SJSA1 (cell line): ENCODE measurements at regions not wholly inside any gene's neighbourhood (a gene's known extent, or its start where the extent isn't known, plus 50 kb on each side); places are given as distances from the start of the nearest gene placed in this dataset.
"Not testable (repeated sequence)": the region's sequence is repeated elsewhere in the genome, so short reads cannot be mapped to it uniquely, and the experiment has no call there.

ENCODE experiments used
- DNase-seq, 2 experiments: peaks; one replicate each; pipeline ENCODE4 v3.0.0-alpha.2; 2015 to 2020; ENCODE audit warnings: low spot score in 2 of 2, low read depth in 1 of 2
- H3K27ac ChIP-seq: fragments of 250-450 bp; sonication (Bioruptor Pico); 2 replicates; pipeline ENCODE4 v1.5.1; 2020; ENCODE audit warnings: mild to moderate bottlenecking, moderate library complexity
- H3K27me3 ChIP-seq: fragments of 250-450 bp; sonication (Bioruptor Pico); replicated peaks from 2 replicates; pipeline ENCODE4 v1.5.1; 2020; ENCODE audit warnings: mild to moderate bottlenecking, moderate library complexity
- H3K36me3 ChIP-seq: fragments of 250-450 bp; sonication (Bioruptor Pico); 2 replicates; pipeline ENCODE4 v1.5.1; 2020; ENCODE audit warnings: mild to moderate bottlenecking
- H3K4me1 ChIP-seq: fragments of 250-450 bp; sonication (Bioruptor Pico); replicated peaks from 2 replicates; pipeline ENCODE4 v1.6.1; 2021; ENCODE audit warnings: mild to moderate bottlenecking
- H3K4me3 ChIP-seq: fragments of 250-450 bp; sonication (Bioruptor Pico); 2 replicates; pipeline ENCODE4 v1.5.1; 2020; ENCODE audit warnings: mild to moderate bottlenecking
- H3K9me3 ChIP-seq: fragments of 250-450 bp; sonication (Bioruptor Pico); replicated peaks from 2 replicates; pipeline ENCODE4 v1.5.1; 2020; ENCODE audit warnings: mild to moderate bottlenecking

GRCh38 chr3:69688400-69688799, 50.9 kb upstream of the MITF start:
- H3K9me3 ChIP-seq, result no peaks in the 10 kb centered on the region
- no peak overlapping the region for H3K4me3 ChIP-seq
- no peaks in the 10 kb centered on the region for H3K36me3 ChIP-seq
- H3K27me3 ChIP-seq, result no peaks in the 10 kb centered on the region
- DNase-seq, result no peak
- no peak overlapping the region for H3K27ac ChIP-seq
- peaks cover 9% of the 10 kb centered on the region for H3K4me1 ChIP-seq

DNA sequence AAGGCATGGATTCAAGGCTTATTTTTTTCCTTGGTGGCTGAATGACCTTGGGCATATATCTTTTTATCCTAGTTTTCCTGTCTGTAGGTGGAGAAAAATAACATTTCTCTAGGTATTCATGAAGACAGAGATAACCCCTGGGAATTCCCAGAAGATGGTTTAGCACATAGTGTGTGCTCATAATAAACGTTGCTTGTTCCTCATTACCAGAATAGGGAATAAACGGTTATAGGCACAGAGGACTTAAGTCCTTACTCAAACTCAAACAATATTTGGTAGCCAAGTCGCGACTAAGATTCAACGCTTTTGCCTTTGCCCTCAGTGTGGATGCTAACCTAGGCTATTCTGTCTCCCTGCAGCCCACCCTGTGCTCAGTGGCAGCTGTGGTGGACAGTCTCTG, 51.6 kb upstream of the MITF start:
- H3K27ac ChIP-seq, result no peak overlapping the region
- peaks cover 15% of the 10 kb centered on the region for H3K4me1 ChIP-seq
- H3K9me3 ChIP-seq, result no peaks in the 10 kb centered on the region
- no peak overlapping the region for H3K4me3 ChIP-seq
- H3K27me3 ChIP-seq, result no peaks in the 10 kb centered on the region
- no peaks in the 10 kb centered on the region for H3K36me3 ChIP-seq
- DNase-seq, result no peak

GRCh38 chr3:69686056-69686455, 53.2 kb upstream of the MITF start:
- no peaks in the 10 kb centered on the region for H3K36me3 ChIP-seq
- no peak overlapping the region for H3K4me3 ChIP-seq
- peaks cover 16% of the 10 kb centered on the region for H3K4me1 ChIP-seq
- no peaks in the 10 kb centered on the region for H3K9me3 ChIP-seq
- no peak overlapping the region for H3K27ac ChIP-seq
- no peaks in the 10 kb centered on the region for H3K27me3 ChIP-seq
- no peak for DNase-seq

DNA sequence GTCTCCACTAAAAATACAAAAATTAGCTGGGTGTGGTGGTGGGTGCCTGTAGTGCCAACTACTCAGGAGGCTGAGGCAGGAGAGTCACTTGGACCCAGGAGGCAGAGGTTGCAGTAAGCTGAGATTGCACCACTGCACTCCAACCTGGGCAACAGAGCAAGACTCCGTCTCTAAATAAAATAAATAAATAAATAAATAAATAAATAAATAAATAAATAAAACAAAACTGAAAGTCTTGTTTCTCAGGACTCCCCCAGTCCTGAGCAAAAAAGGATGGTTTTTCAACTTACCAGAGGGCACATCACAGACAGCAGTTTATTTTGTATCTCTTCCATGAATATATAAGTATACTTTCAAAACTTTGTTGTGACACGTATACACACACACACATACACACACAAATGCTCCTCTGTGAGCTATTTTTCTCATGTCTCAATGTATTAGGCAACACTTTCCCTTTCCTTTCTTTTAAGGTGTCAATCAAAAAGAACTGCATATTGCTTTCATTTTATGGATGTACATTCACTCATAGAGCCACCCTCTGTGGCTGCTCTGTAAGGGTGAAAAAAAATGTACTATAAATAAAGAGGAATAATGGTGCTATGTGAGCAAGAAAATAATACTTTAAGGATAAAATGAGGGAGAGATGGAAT, 54.8 kb upstream of the MITF start:
- no peak overlapping the region for H3K4me3 ChIP-seq
- H3K27me3 ChIP-seq, result no peaks in the 10 kb centered on the region; the same call in 1 of the 2 replicates
- DNase-seq, result no peak
- no peaks in the 10 kb centered on the region for H3K9me3 ChIP-seq
- H3K36me3 ChIP-seq, result no peaks in the 10 kb centered on the region
- no peak overlapping the region for H3K27ac ChIP-seq
- peaks cover 13% of the 10 kb centered on the region for H3K4me1 ChIP-seq

GRCh38 chr3:69683082-69683806, 56.0 kb upstream of the MITF start:
- DNase-seq, result peak in 1 of 2 experiments; percentile 30
- H3K4me3 ChIP-seq, result no peak overlapping the region
- H3K27ac ChIP-seq, result no peak overlapping the region
- H3K36me3 ChIP-seq, result no peaks in the 10 kb centered on the region
- H3K9me3 ChIP-seq, result no peaks in the 10 kb centered on the region
- peaks cover 13% of the 10 kb centered on the region for H3K4me1 ChIP-seq
- no peaks in the 10 kb centered on the region; the same call in 1 of the 2 replicates for H3K27me3 ChIP-seq

DNA sequence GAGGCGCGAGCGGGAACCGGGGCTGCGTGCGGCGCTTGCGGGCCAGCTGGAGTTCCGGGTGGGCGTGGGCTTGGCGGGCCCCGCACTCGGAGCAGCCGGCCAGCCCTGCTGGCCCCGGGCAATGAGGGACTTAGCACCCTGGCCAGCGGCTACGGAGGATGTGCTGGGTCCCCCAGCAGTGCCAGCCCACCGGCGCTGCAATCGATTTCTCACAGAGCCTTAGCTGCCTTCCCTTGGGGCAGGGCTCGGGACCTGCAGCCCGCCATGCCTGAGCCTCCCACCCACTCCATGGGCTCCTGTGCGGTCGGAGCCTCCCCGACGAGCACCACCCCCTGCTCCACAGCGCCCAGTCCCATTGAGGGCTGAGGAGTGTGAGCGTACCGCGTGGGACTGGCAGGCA, 61.8 kb upstream of the MITF start:
- H3K27me3 ChIP-seq, result not testable (repeated sequence)

DNA sequence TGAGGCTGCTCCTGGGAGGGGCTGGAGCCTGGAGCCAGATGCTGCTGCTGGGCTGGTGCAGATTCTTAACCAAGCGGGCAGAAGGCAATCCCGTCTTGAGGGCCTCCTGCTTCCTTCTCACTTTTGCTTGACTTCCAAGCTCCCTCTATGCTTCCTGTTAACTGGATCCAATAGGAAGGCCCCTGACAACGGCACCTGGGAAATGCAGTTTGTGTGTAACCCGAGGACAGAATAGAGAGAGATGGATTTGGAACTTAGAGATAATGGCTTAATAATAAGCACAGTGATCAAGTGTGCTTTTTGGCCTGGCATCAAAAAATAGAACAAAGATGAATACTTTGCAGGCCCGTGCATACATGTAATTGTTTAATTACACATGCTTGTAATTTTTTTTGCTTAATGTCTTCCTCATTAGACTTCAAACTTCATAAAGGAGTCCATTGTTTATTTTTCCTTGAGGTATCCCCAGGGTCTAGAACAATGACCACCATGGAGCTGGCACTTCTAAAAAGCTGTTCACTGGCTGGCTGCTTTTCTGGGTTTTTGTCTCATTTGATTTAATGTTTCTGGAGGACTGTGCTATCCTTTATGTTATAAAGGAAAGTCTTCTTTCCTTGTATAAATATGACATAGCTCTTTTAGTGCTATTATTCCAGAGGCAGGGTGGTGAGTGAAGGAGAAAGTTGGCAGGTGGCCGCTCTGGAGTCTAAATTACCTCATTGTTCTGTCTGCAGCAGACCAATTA, 63.3 kb upstream of the MITF start:
- Histone ChIP-seq H3K9me3 (no peaks in the 10 kb centered on the region), H3K36me3 (no peaks in the 10 kb centered on the region), H3K4me3 (no peak overlapping the region), H3K27ac (no peak overlapping the region), H3K4me1 (no peaks in the 10 kb centered on the region; the same call in 1 of the 2 replicates), H3K27me3 (no peaks in the 10 kb centered on the region; the same call in 1 of the 2 replicates)
- DNase-seq, result no peak

More for the DNA sequence above, 61.8 kb upstream of the MITF start:
- DNase-seq, H3K27ac ChIP-seq, H3K9me3 ChIP-seq, H3K36me3 ChIP-seq, H3K4me3 ChIP-seq, H3K4me1 ChIP-seq: not testable (repeated sequence)

DNA sequence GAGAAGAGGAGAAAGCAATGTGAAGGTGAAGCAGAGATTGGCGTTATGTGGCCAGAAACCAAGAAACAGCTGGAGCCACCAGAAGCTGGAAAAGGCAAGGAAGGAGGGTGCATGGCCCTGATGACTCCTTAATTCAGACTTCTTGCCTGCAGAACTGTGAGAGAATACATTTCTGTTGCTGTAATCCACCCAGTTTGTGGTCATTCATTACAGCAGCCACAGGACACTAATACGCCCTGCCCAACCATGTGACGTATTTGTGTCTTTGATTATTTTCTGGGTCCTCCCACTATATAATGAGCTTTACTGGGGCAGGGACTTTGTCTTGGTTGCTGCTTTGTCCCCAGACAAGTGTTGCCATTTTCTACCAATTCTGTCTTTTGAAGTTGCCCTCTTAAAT, 64.5 kb upstream of the MITF start:
- no peak overlapping the region for H3K4me3 ChIP-seq
- H3K27ac ChIP-seq, result no peak overlapping the region
- H3K36me3 ChIP-seq, result no peaks in the 10 kb centered on the region
- H3K9me3 ChIP-seq, result no peaks in the 10 kb centered on the region
- H3K4me1 ChIP-seq, result no peaks in the 10 kb centered on the region; the same call in 1 of the 2 replicates
- no peaks in the 10 kb centered on the region for H3K27me3 ChIP-seq
- DNase-seq, result no peak

DNA sequence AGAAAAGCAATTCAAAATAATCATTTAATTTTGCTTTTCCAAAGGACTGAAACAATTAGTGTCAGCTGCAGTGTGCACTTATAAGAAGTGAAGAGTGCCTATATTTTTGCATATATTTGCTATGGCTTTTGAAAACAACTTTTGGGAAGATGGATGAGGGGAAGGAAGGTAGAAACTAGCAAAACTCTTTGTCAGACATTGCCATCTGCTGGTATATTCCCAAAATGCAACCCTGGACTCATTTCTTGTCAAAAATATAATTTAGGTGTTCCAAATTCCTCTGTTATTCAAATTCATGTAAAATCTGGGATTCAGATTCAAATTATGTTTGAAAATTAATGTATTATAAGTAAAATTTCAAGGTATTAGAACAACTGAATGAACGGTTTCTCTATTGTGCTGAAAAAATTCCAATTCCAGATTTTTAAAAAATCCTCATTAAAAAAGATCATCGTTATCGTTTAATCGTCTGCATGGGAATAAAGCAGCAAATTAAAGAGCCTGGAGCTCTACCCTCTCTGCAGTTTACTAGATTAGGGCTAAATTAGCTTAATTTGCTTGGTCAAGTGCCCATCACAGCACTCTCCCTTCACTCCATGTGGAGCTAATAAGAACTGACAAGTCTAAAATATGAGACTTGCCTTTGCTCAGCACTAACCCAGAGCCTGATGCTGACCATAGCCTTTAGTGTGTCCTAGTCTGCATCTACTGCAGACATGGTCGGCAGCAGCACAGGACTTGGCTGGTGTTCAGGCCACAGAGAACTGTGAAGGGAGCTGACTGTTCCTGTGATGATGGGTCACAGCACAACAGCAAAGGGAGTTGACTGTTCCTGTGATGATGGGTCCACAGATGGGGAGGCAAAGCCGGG, 67.9 kb upstream of the MITF start:
- no peak for DNase-seq
- H3K36me3 ChIP-seq, result no peaks in the 10 kb centered on the region
- H3K27me3 ChIP-seq, result no peaks in the 10 kb centered on the region
- H3K4me1 ChIP-seq, result peaks cover 5% of the 10 kb centered on the region; the same call in 1 of the 2 replicates
- no peaks in the 10 kb centered on the region for H3K9me3 ChIP-seq
- H3K4me3 ChIP-seq, result no peak overlapping the region
- no peak overlapping the region for H3K27ac ChIP-seq

- no peaks in the 10 kb centered on the region for H3K9me3 ChIP-seq
- H3K4me3 ChIP-seq, result no peak overlapping the region
- no peak overlapping the region for H3K27ac ChIP-seq
- H3K36me3 ChIP-seq, result no peaks in the 10 kb centered on the region
- H3K27me3 ChIP-seq, result no peaks in the 10 kb centered on the region
- no peak for DNase-seq
- peaks cover 13% of the 10 kb centered on the region for H3K4me1 ChIP-seq
These were observed 70.2 kb upstream of the MITF start for GRCh38 chr3:69669070-69669469.

- no peaks in the 10 kb centered on the region for H3K27me3 ChIP-seq
- H3K36me3 ChIP-seq, result no peaks in the 10 kb centered on the region
- no peak for DNase-seq
- H3K9me3 ChIP-seq, result no peaks in the 10 kb centered on the region
- H3K27ac ChIP-seq, result no peak overlapping the region
- no peak overlapping the region for H3K4me3 ChIP-seq
- peaks cover 13% of the 10 kb centered on the region for H3K4me1 ChIP-seq
These were observed 74.1 kb upstream of the MITF start for GRCh38 chr3:69665026-69665737.

- H3K4me1 ChIP-seq, result peaks cover 8% of the 10 kb centered on the region
- H3K27ac ChIP-seq, result no peak overlapping the region
- H3K9me3 ChIP-seq, result no peaks in the 10 kb centered on the region
- no peak overlapping the region for H3K4me3 ChIP-seq
- H3K27me3 ChIP-seq, result no peaks in the 10 kb centered on the region
- no peak for DNase-seq
- no peaks in the 10 kb centered on the region for H3K36me3 ChIP-seq
These were observed 78.6 kb upstream of the MITF start for GRCh38 chr3:69660631-69661030.
